ENCODE measurements at regions not wholly inside any gene's neighbourhood (a gene's known extent, or its start where the extent isn't known, plus 50 kb on each side); places are given as distances from the start of the nearest gene placed in this dataset.

- DNase-seq (ENCODE audit: low read depth in 3 of 3, low spot score in 1 of 3): no peak
These were observed 66.9 kb upstream of the BAIAP2L1 start for GRCh38 chr7:98467570-98468312.

- DNase-seq (ENCODE audit: low read depth in 3 of 3, low spot score in 1 of 3): no peak
These were observed 64.1 kb upstream of the BAIAP2L1 start for GRCh38 chr7:98465022-98465421.

GRCh38 chr7:98464558-98464940 is 63.7 kb upstream of the BAIAP2L1 start:
- no peak for DNase-seq (ENCODE audit: low read depth in 3 of 3, low spot score in 1 of 3)

- DNase-seq (ENCODE audit: low read depth in 3 of 3, low spot score in 1 of 3): no peak
These were observed 63.1 kb upstream of the BAIAP2L1 start for GRCh38 chr7:98463837-98464557.

GRCh38 chr7:98462911-98463633 is 62.2 kb upstream of the BAIAP2L1 start:
- DNase-seq (ENCODE audit: low read depth in 3 of 3, low spot score in 1 of 3): no peak

GRCh38 chr7:98460902-98461301 is 60.0 kb upstream of the BAIAP2L1 start:
- no peak for DNase-seq (ENCODE audit: low read depth in 3 of 3, low spot score in 1 of 3)

GRCh38 chr7:98459529-98459928 is 58.6 kb upstream of the BAIAP2L1 start:
- DNase-seq (ENCODE audit: low read depth in 3 of 3, low spot score in 1 of 3): no peak

GRCh38 chr7:98458090-98458875 is 57.4 kb upstream of the BAIAP2L1 start:
- no peak for DNase-seq (ENCODE audit: low read depth in 3 of 3, low spot score in 1 of 3)

GRCh38 chr7:98456866-98457265 is 56.0 kb upstream of the BAIAP2L1 start:
- DNase-seq (ENCODE audit: low read depth in 3 of 3, low spot score in 1 of 3): no peak

- no peak for DNase-seq (ENCODE audit: low read depth in 3 of 3, low spot score in 1 of 3)
These were observed 51.9 kb upstream of the BAIAP2L1 start for GRCh38 chr7:98452791-98453190.
